Lower leg skin (tissue), 4 donors: ENCODE measurements at regions not wholly inside any gene's neighbourhood (a gene's known extent, or its start where the extent isn't known, plus 50 kb on each side); places are given as distances from the start of the nearest gene placed in this dataset.

ENCODE experiments used
- DNase-seq, 2 donors: peaks; one replicate each; pipeline ENCODE4 v3.0.0-alpha.2; 2019; ENCODE audit warnings: low spot score in 2 of 2
- H3K4me3 ChIP-seq: fragments of 200-600 bp; sonication (generic); 2 replicates; pipeline ENCODE4 v1.5.1; 2017; ENCODE audit warnings: mild to moderate bottlenecking, low read depth; ENCODE audit not compliant: poor library complexity, severe bottlenecking
- POLR2A ChIP-seq, 2 donors: fragments of 450-650 bp; IDR thresholded peaks; one replicate each; pipeline ENCODE4 v1.6.1; 2016 to 2017; ENCODE audit warnings: antibody characterized with exemption in 2 of 2, mild to moderate bottlenecking in 1 of 2, moderate library complexity in 1 of 2
- WGBS, 2 donors: methylation state at CpG; one replicate each; pipeline ENCODE4 v1.1.5; 2018; 5-methylcytosine and 5-hydroxymethylcytosine counted together
- intact Hi-C: fragments of 100-400 bp; cut with DNase I; formaldehyde crosslinking; loops from one replicate; pipeline ENCODE4 v1.15.0; 2023; ENCODE audit warnings: low total_unique reads
- TF ChIP-seq, protein P1 (sequence below), 3 donors: fragments of 450-650 bp; IDR thresholded peaks; one replicate each; pipeline ENCODE4 v1.5.1; 2016; ENCODE audit warnings: antibody characterized with exemption in 3 of 3, mild to moderate bottlenecking in 3 of 3, moderate library complexity in 2 of 3

DNA sequence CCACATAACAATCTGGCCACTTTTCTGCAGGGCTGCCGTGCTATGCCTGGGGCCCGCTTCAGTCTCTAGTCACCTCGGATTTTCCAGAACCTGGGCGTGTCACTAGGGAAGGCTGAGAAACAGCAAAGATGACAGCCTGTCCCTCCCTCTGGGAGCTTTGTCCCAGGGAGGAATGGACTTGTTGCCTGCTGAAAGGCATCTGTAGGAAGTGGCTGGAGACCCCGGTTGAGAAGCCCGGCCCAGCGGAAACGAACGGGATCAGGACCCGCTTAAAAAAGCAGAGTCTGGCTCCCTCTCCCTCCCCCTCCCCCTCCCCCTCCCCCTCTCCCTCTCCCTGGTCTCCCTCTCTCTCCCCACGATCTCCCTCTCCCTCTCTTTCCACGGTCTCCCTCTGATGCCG lies 149.5 kb upstream of the ZNF516 start:
- no peak for TF ChIP-seq POLR2A (IDR thresholded peaks at IDR 0.05)
- TF ChIP-seq, protein P1, sequence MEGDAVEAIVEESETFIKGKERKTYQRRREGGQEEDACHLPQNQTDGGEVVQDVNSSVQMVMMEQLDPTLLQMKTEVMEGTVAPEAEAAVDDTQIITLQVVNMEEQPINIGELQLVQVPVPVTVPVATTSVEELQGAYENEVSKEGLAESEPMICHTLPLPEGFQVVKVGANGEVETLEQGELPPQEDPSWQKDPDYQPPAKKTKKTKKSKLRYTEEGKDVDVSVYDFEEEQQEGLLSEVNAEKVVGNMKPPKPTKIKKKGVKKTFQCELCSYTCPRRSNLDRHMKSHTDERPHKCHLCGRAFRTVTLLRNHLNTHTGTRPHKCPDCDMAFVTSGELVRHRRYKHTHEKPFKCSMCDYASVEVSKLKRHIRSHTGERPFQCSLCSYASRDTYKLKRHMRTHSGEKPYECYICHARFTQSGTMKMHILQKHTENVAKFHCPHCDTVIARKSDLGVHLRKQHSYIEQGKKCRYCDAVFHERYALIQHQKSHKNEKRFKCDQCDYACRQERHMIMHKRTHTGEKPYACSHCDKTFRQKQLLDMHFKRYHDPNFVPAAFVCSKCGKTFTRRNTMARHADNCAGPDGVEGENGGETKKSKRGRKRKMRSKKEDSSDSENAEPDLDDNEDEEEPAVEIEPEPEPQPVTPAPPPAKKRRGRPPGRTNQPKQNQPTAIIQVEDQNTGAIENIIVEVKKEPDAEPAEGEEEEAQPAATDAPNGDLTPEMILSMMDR (IDR thresholded peaks at IDR 0.05), result no peak
- 89 to 92% methylated on average over 13 of the region's 13 CpGs for WGBS, 2 donors
- H3K4me3 ChIP-seq, result no peak overlapping the region
- intact Hi-C loops, result no loop called here
- no peak for DNase-seq

GRCh38 chr18:76643996-76644395 lies 149.0 kb upstream of the ZNF516 start:
- H3K4me3 ChIP-seq, result no peak overlapping the region
- no peak for TF ChIP-seq POLR2A (IDR thresholded peaks at IDR 0.05)
- intact Hi-C loops, result no loop called here
- 75 to 78% methylated on average over 6 of the region's 6 CpGs for WGBS, 2 donors
- no peak for DNase-seq

DNA sequence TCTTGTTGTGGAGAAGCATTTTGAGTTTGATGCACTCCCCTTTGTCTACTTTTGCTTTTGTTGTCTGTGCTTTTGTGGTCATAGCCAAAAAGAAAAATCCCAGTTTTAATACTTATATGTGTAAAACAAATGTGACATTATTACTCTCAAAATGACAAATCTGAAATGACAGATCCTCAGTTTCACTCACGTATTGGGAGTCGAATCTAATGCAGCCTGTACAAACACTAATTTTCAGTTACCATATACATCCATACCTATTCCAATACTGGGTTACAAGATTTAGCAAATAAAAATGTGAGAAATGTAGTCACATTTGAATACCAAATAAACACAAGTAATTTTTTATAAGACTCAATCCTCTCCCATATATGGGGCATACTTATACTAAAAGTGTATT lies 148.2 kb upstream of the ZNF516 start:
- 87 to 90% methylated on average over 2 of the region's 2 CpGs for WGBS, 2 donors
- TF ChIP-seq, protein P1 (IDR thresholded peaks at IDR 0.05), result no peak
- no peak for TF ChIP-seq POLR2A (IDR thresholded peaks at IDR 0.05)
- no peak for DNase-seq
- no peak overlapping the region for H3K4me3 ChIP-seq
- intact Hi-C loops, result no loop called here

DNA sequence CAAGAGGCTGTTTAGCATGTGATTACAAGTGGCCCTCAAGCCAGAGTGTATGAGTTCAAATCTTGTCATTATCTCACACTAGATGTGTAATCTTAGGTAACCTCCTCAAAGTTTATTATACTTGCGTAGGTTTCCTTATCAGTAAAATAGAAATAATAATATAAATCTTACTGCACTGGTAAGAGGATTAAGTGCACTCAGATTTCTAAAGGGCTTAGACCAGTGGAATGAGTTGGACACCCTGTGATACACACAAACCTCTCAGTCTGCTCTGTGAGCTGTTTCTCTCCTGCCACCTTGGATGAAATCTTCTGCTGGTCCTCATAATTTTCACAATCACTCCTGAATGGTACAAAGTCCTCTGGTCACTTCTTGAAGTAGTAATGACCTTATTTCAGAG lies 145.4 kb upstream of the ZNF516 start:
- no peak overlapping the region for H3K4me3 ChIP-seq
- no peak for DNase-seq
- 82 to 91% methylated on average over 1 of the region's 1 CpG for WGBS, 2 donors

DNA sequence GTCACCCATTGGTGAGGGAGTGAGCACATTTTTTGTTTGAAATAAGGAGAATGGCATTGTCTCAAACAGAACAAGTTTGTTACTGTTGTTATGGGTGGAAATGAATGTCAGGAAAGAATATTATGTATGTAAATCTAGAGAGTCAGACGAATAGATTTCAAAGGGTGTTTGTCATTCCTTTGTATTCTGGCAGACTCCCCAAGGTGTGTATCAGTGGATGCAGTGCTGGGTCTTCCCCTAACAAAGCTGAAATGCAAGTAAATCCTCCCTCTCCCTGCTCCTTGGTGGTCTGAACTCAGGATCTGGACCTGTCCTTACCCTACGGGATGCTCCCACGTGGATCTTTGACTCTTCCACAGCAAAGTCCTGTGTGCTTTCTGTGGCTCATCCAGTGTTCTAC lies 139.5 kb upstream of the ZNF516 start:
- WGBS, 2 donors, result 34 to 39% methylated on average over 3 of the region's 3 CpGs
- DNase-seq, result no peak
- no peak overlapping the region for H3K4me3 ChIP-seq
- no peak for TF ChIP-seq POLR2A (IDR thresholded peaks at IDR 0.05)
- TF ChIP-seq, protein P1 (IDR thresholded peaks at IDR 0.05), result no peak
- intact Hi-C loops, result no loop called here

More for the DNA sequence above, 145.4 kb upstream of the ZNF516 start:
- no peak for TF ChIP-seq POLR2A (IDR thresholded peaks at IDR 0.05)
- TF ChIP-seq, protein P1 (IDR thresholded peaks at IDR 0.05), result no peak
- intact Hi-C loops, result no loop called here

- intact Hi-C loops, result no loop called here
- no peak for DNase-seq
- no peak overlapping the region for H3K4me3 ChIP-seq
- 72 to 74% methylated on average over 2 of the region's 2 CpGs for WGBS, 2 donors
- TF ChIP-seq, protein P1 (IDR thresholded peaks at IDR 0.05), result no peak
- no peak for TF ChIP-seq POLR2A (IDR thresholded peaks at IDR 0.05)
Observed at GRCh38 chr18:76633588-76634269, 138.7 kb upstream of the ZNF516 start.
